HFFc6 (cell line): ENCODE measurements at regions not wholly inside any gene's neighbourhood (a gene's known extent, or its start where the extent isn't known, plus 50 kb on each side); places are given as distances from the start of the nearest gene placed in this dataset.

Experiments used
- DNase-seq: peaks from one replicate; pipeline ENCODE4 v3.0.0-alpha.2; 2018
- H3K27ac Mint-ChIP-seq: 2 replicates; pipeline ENCODE4 v1.8.0; 2020; ENCODE audit warnings: mild to moderate bottlenecking, mixed read lengths
- H3K27me3 Mint-ChIP-seq: 2 replicates; pipeline ENCODE4 v1.8.0; 2021; ENCODE audit warnings: mild to moderate bottlenecking, moderate library complexity, mixed read lengths; ENCODE audit not compliant: insufficient read depth
- H3K36me3 Mint-ChIP-seq: 2 replicates; pipeline ENCODE4 v1.8.0; 2021; ENCODE audit warnings: low read depth, mixed read lengths
- H3K4me1 Mint-ChIP-seq: 2 replicates; pipeline ENCODE4 v1.8.0; 2020; ENCODE audit warnings: low read depth, mixed read lengths
- H3K4me3 Mint-ChIP-seq: 2 replicates; pipeline ENCODE4 v1.8.0; 2020; ENCODE audit warnings: mild to moderate bottlenecking, moderate library complexity, mixed read lengths
- H3K9me3 Mint-ChIP-seq: 2 replicates; pipeline ENCODE4 v1.8.0; 2020; ENCODE audit warnings: mild to moderate bottlenecking, mixed read lengths
- CTCF ChIP-seq: fragments of 200-600 bp; sonication (generic); IDR thresholded peaks from 2 replicates; pipeline ENCODE4 v1.5.0; 2021; ENCODE audit warnings: antibody characterized with exemption, mild to moderate bottlenecking

DNA sequence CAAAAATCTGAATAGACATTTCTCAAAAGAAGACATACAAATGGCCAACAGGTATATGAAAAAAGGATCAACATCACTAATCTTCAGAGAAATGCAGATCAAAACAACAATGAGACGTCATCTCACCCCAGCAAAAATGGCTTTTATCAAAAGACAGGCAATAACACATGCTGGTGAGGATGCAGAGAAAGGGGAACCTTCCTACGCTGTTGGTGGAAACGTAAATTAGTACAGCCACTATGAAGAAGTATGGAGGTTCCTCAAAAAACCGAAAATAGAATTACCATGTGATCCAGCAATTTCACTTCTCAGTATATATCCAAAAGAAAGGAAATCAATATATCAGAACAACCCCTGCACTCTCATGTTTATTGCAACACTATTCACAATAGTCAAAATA, 65.1 kb upstream of the ATP1B1 start:
- Mint-ChIP-seq H3K27me3 (no peaks in the 10 kb centered on the region; the same call in none of the 2 replicates), H3K36me3 (no peaks in the 10 kb centered on the region), H3K4me1 (no peaks in the 10 kb centered on the region), H3K27ac (no peak overlapping the region), H3K9me3 (no peaks in the 10 kb centered on the region), H3K4me3 (no peak overlapping the region)
- no peak for TF ChIP-seq CTCF
- no peak for DNase-seq

DNA sequence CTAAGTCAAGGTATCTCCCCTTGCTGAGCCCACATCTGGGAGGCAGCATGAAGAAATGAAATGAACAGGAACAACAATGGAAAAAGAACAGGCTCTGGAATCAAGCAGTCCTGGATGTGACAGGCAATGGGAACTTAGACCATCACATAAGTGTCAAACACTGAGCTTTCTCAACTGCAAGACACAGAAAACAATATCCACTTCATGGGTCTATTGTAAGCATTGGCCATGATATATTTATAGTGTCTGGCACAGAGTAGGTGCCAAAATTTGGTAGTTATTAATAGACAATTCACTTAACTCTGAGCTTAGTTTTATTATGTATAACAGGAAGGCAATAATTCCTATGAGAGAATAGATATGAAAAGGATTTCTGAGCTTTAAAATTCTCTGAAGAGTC, 64.1 kb upstream of the ATP1B1 start:
- no peaks in the 10 kb centered on the region for H3K36me3 Mint-ChIP-seq
- no peaks in the 10 kb centered on the region for H3K4me1 Mint-ChIP-seq

GRCh38 chr1:169043823-169044222, 62.7 kb upstream of the ATP1B1 start:
- H3K4me3 Mint-ChIP-seq: no peak overlapping the region
- no peak overlapping the region for H3K27ac Mint-ChIP-seq
- no peak for DNase-seq
- no peaks in the 10 kb centered on the region for H3K4me1 Mint-ChIP-seq
- H3K36me3 Mint-ChIP-seq: no peaks in the 10 kb centered on the region
- peaks cover 3% of the 10 kb centered on the region for H3K27me3 Mint-ChIP-seq
- H3K9me3 Mint-ChIP-seq: no peaks in the 10 kb centered on the region
- no peak for TF ChIP-seq CTCF

More for the DNA sequence above, 64.1 kb upstream of the ATP1B1 start:
- Mint-ChIP-seq H3K4me3 (no peak overlapping the region), H3K27ac (no peak overlapping the region), H3K9me3 (no peaks in the 10 kb centered on the region), H3K27me3 (peaks cover 3% of the 10 kb centered on the region)
- no peak for TF ChIP-seq CTCF
- no peak for DNase-seq

- Mint-ChIP-seq H3K9me3 (no peaks in the 10 kb centered on the region), H3K27me3 (peaks cover 3% of the 10 kb centered on the region), H3K36me3 (no peaks in the 10 kb centered on the region), H3K4me3 (no peak overlapping the region), H3K27ac (no peak overlapping the region), H3K4me1 (no peaks in the 10 kb centered on the region)
- no peak for TF ChIP-seq CTCF
- no peak for DNase-seq
These were observed 62.2 kb upstream of the ATP1B1 start for GRCh38 chr1:169044296-169044695.

GRCh38 chr1:169044971-169045370, 61.5 kb upstream of the ATP1B1 start:
- Mint-ChIP-seq H3K27me3 (peaks cover 6% of the 10 kb centered on the region; the same call in 1 of the 2 replicates), H3K36me3 (no peaks in the 10 kb centered on the region), H3K27ac (no peak overlapping the region), H3K4me3 (no peak overlapping the region), H3K4me1 (no peaks in the 10 kb centered on the region), H3K9me3 (no peaks in the 10 kb centered on the region)
- no peak for DNase-seq
- no peak for TF ChIP-seq CTCF

- H3K27me3 Mint-ChIP-seq: peaks cover 10% of the 10 kb centered on the region; the same call in 1 of the 2 replicates
- no peak overlapping the region for H3K4me3 Mint-ChIP-seq
- TF ChIP-seq CTCF: no peak
- H3K36me3 Mint-ChIP-seq: no peaks in the 10 kb centered on the region
- H3K4me1 Mint-ChIP-seq: no peaks in the 10 kb centered on the region
- H3K27ac Mint-ChIP-seq: no peak overlapping the region
- DNase-seq: no peak
- H3K9me3 Mint-ChIP-seq: no peaks in the 10 kb centered on the region
These were observed 59.8 kb upstream of the ATP1B1 start for GRCh38 chr1:169046671-169047070.
